Effector memory CD8-positive, alpha-beta T cell (primary cell): ENCODE measurements at regions not wholly inside any gene's neighbourhood (a gene's known extent, or its start where the extent isn't known, plus 50 kb on each side); places are given as distances from the start of the nearest gene placed in this dataset.

Experiments used
- ATAC-seq: fragments of 150-1000 bp; cut with Tn5 transposase; replicated peaks from 2 replicates; pipeline ENCODE4 v1.10.0; 2021; ENCODE audit warnings: mild to moderate bottlenecking, moderate library complexity
- DNase-seq, 3 experiments: peaks; one replicate each; pipeline ENCODE4 v3.0.0; 2021
- H3K27ac Mint-ChIP-seq, 2 donors: one replicate each; pipeline ENCODE4 v1.8.0; 2022; ENCODE audit warnings: mild to moderate bottlenecking in 2 of 2, mixed read lengths in 2 of 2, moderate library complexity in 2 of 2
- H3K27me3 Mint-ChIP-seq, 2 donors: one replicate each; pipeline ENCODE4 v1.8.0; 2022; ENCODE audit warnings: mixed read lengths in 2 of 2
- H3K36me3 Mint-ChIP-seq: one replicate; pipeline ENCODE4 v1.8.0; 2022; ENCODE audit warnings: mild to moderate bottlenecking, moderate library complexity, mixed read lengths; ENCODE audit not compliant: insufficient read depth
- H3K4me1 Mint-ChIP-seq, 2 donors: one replicate each; pipeline ENCODE4 v1.8.0; 2022; ENCODE audit warnings: low read depth in 2 of 2, mixed read lengths in 2 of 2
- H3K4me3 Mint-ChIP-seq, 2 donors: one replicate each; pipeline ENCODE4 v1.8.0; 2022; ENCODE audit warnings: mild to moderate bottlenecking in 2 of 2, mixed read lengths in 2 of 2, moderate library complexity in 2 of 2
- H3K9me3 Mint-ChIP-seq, 2 donors: one replicate each; pipeline ENCODE4 v1.8.0; 2022; ENCODE audit warnings: mixed read lengths in 2 of 2

DNA sequence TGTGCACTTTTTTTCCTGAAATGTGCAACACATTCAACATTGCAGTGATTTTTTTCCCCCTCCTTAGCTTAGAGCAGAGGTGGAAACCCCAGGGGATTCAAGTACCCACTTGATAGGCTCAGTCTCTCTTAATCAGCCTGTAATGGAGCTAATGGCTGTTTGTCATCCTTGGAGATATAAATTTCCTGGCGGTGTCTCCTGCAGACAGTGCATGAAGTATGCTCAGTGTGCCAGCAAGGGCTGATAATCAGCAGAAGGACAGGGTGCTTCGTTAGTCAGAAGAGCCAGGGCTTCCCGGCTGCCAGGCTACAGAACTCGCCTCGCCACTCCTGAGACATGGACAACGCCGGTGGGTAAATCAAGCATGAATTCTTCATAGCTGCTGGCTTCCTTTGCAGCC, 69.8 kb upstream of the PHACTR2 start:
- Mint-ChIP-seq H3K36me3 (no peaks in the 10 kb centered on the region), H3K4me3 (no peak overlapping the region), H3K4me1 (peaks cover 22 to 23% of the 10 kb centered on the region in 2 donors), H3K9me3 (no peaks in the 10 kb centered on the region), H3K27me3 (no peaks in the 10 kb centered on the region), H3K27ac (peak overlapping the region in 1 of 2 donors; percentile 12)
- DNase-seq (no peak), ATAC-seq (no peak)

DNA sequence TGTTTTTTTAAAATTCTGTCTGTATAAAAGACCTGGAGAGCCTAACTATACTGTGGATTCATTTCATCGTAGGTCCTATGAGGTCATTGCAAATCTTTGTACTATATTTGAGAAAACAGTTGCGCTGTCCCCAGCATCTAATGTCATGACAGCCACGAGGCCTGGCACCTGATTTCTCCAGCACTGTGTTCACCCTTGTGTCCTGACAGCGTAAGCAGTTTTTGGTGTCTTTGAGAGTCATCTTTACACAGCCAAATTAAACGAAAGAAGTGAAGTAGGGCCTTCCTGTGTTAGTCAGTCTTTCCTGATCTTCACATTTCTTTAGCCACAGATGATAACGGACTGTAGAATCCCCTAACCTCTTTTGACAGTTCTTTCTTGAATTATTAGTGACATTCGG, 70.6 kb upstream of the PHACTR2 start:
- peaks cover 23 to 25% of the 10 kb centered on the region in 2 donors for H3K4me1 Mint-ChIP-seq
- no peak for DNase-seq
- no peaks in the 10 kb centered on the region for H3K36me3 Mint-ChIP-seq

DNA sequence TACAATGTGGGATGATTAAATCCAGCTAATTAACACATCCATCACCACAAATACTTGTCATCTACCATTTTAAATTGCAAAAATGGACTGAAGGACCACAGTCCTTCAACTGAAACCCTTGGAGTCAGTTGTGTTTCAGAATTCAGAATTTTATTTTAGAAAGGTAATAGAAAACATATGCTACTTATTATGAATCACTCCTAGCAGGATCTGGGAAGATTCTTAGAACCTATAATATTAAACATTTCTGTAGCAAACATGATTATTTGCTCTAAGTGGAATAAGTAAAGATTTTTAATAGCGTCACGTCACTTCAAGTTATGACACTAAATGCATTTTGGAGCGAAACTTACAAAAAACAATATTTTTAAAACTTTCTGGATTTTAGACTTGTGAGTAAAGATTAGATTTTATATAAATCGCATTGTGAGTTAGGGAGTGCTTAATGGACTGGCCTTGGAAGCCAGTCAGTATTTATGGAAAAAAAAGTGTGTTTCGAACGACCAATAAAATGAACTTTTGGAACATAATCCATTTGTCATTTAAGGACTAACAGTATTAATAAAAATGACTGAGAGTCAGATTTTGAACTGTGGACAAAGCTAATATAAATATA, 71.8 kb upstream of the PHACTR2 start:
- H3K4me1 Mint-ChIP-seq: peaks cover 21 to 22% of the 10 kb centered on the region in 2 donors
- H3K4me3 Mint-ChIP-seq: no peak overlapping the region
- H3K27ac Mint-ChIP-seq: no peak overlapping the region
- H3K36me3 Mint-ChIP-seq: no peaks in the 10 kb centered on the region
- no peaks in the 10 kb centered on the region for H3K9me3 Mint-ChIP-seq
- no peak for ATAC-seq
- no peaks in the 10 kb centered on the region for H3K27me3 Mint-ChIP-seq
- DNase-seq: no peak

More for the DNA sequence above, 70.6 kb upstream of the PHACTR2 start:
- peak overlapping the region in 1 of 2 donors; percentile 12 for H3K27ac Mint-ChIP-seq
- no peak overlapping the region for H3K4me3 Mint-ChIP-seq
- no peaks in the 10 kb centered on the region for H3K27me3 Mint-ChIP-seq
- ATAC-seq: peak; percentile 64
- H3K9me3 Mint-ChIP-seq: no peaks in the 10 kb centered on the region

DNA sequence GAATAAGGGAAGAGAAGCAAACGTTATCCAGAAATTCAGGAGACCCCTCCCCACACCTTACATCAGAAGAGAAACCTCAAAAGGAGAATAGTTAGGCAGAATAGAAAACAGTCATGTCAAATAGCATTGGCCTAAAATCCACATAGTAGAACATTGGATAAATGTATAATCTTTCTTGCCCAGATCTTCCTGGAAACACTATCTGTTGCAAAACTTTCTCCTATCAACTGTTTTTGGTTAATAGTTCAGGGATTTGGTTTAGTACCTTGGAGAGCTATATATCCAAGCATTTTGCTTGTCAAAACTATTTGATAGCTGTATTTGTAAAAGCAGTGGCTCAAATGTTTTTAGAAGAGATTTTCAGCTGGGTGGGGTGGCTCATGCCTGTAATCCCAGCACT, 74.3 kb upstream of the PHACTR2 start:
- Mint-ChIP-seq H3K27ac (no peak overlapping the region), H3K36me3 (no peaks in the 10 kb centered on the region), H3K9me3 (no peaks in the 10 kb centered on the region), H3K4me1 (peaks cover 22 to 26% of the 10 kb centered on the region in 2 donors), H3K4me3 (no peak overlapping the region), H3K27me3 (no peaks in the 10 kb centered on the region)
- DNase-seq: no peak
- ATAC-seq: no peak

DNA sequence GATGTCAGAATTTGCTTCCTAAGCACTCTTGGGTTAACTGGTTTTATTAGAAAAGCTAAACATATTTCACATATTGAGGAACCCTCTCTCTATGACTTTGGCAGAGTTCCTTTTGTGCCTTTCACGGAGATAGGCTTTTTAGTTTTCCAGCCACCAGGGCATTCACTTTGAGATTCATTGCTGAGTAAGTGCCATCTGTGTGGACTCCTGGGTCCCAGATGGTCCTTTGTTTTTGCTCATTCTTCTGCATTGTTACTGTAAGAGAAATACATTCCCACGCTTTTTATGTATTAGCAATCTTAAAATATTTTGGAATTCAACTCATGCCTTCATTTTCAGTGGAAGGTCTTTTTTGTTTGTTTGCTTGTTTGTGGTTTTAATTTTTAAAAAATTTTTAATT, 76.3 kb upstream of the PHACTR2 start:
- no peak for DNase-seq
- Mint-ChIP-seq H3K36me3 (no peaks in the 10 kb centered on the region), H3K27me3 (no peaks in the 10 kb centered on the region), H3K9me3 (no peaks in the 10 kb centered on the region), H3K4me1 (peaks cover 30 to 42% of the 10 kb centered on the region in 2 donors), H3K4me3 (no peak overlapping the region), H3K27ac (no peak overlapping the region)
- no peak for ATAC-seq

DNA sequence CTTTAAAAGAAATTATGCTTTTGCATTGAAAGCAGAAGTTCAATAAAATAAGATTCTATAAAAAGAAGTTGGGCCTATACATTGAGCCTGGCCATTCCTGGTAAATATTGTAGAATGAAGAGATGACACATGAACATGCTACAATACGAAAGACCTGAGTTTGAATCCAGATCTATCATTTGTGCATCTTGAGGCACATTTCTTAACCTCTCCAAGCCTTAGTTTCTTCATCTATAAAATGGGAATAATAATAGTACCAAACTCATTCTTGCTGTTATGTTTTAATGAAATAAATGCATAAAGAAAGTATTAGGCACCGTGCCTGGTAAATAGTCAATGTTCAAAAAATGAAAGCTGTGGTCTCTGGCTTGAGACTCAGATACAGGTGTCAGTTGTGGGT, 76.9 kb upstream of the PHACTR2 start:
- Mint-ChIP-seq H3K4me3 (no peak overlapping the region), H3K9me3 (no peaks in the 10 kb centered on the region), H3K4me1 (peaks cover 32 to 44% of the 10 kb centered on the region in 2 donors), H3K36me3 (no peaks in the 10 kb centered on the region), H3K27me3 (no peaks in the 10 kb centered on the region), H3K27ac (peak overlapping the region in 1 of 2 donors; percentile 16)
- DNase-seq: no peak
- no peak for ATAC-seq

DNA sequence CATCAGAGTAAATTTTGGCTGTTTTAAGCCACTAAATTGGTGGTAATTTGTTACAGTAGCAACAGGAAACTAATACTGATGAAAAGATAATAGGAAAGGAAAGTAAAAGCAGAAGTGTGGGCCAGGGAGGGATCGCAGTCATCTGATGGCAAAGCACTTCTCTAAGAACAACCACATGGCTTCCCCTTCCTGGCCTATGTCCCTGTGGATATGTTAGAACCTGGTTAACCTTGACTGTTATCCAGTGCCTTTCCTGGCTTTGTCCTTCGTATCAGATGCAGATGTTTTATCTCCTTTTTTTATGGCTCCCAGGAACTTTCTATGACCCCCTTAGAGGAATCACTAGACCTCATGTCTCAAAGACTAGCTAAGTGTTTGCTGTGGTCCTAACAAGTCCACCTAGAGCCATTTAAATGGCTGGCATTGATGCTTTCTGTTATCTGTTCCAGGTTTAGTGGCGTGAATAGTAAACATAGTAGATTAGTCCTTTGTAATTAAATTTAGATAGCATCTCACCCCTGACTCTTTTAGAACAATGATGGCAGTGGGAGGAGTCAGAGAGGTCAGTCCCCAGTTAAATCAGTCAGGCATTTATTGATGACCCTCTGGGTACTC, 79.2 kb upstream of the PHACTR2 start:
- no peaks in the 10 kb centered on the region for H3K9me3 Mint-ChIP-seq
- peaks cover 6% of the 10 kb centered on the region for H3K36me3 Mint-ChIP-seq
- H3K27me3 Mint-ChIP-seq: no peaks in the 10 kb centered on the region
- peak; percentile 69 for ATAC-seq
- DNase-seq: peak in 1 of 3 experiments; percentile 14
- peak overlapping the region; percentile 56 to 78 for H3K27ac Mint-ChIP-seq
- H3K4me1 Mint-ChIP-seq: peaks cover 38 to 43% of the 10 kb centered on the region in 2 donors
- H3K4me3 Mint-ChIP-seq: peak overlapping the region; percentile 11 to 56

DNA sequence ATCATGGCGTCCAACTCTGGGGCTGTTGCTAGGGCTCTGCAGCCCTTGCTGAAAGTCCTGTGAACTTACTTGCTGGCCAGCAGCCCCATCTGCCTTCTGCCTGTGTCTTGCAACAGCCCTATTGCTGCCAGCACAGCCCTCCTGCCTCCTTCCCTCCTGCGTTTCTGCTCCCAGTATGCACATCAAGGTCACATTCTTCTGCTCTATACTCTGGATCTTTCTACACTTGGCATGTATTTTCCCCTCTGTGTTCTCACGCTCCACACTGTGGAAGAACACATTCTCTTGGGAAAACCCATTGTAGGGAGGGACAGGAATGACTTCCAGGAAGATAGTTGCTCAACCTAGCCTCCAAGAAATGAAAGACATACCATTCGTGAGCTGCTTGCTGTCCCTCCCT, 80.9 kb upstream of the PHACTR2 start:
- Mint-ChIP-seq H3K4me1 (peaks cover 38 to 48% of the 10 kb centered on the region in 2 donors), H3K4me3 (no peak overlapping the region), H3K27ac (peak overlapping the region in 1 of 2 donors; percentile 56), H3K36me3 (peaks cover 6% of the 10 kb centered on the region), H3K9me3 (peaks cover 0 to under 1% of the 10 kb centered on the region in 2 donors), H3K27me3 (no peaks in the 10 kb centered on the region)
- ATAC-seq: no peak
- no peak for DNase-seq

DNA sequence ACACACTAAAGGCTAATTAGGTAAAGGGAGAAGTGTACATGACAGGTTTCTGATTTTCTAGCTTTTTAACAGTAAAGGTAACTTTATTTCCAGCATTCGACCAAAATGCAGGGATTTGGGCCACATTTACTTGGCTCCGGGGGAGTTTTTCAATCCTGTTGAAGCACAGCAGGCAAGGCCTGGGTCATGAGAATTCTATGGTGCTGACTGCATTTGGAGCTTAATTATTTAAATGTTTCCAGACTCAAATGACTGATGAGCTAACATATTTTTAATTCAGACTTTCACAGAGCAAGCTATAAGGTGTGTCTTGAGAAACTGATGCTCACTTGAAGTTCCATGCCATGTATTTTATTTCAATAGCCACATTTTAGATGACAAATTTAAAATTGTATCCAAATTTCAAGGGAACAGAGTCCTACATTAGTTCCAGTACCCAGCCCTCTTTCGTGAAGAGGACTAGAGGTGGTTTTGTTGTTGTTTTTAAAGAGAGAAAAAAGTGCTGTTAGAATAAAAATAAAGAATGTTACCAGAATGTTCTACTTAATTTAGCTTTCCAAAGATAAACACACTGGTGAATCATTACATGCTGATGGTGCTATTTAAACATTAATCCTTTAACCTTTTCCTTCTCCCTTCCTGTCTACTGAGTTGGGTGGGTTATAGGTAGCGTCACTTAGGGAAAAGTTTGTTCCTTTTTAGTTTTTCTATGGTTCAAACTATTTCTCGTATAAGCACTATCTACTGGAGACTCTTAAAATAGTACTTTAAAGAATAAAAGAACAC, 82.3 kb upstream of the PHACTR2 start:
- peaks cover 6% of the 10 kb centered on the region for H3K36me3 Mint-ChIP-seq
- DNase-seq (no peak), ATAC-seq (no peak)
- no peaks in the 10 kb centered on the region for H3K27me3 Mint-ChIP-seq
- H3K4me3 Mint-ChIP-seq: no peak overlapping the region
- H3K27ac Mint-ChIP-seq: peak overlapping the region; percentile 69 to 84
- H3K9me3 Mint-ChIP-seq: peaks cover 0 to 2% of the 10 kb centered on the region in 2 donors
- H3K4me1 Mint-ChIP-seq: peaks cover 41 to 44% of the 10 kb centered on the region in 2 donors

DNA sequence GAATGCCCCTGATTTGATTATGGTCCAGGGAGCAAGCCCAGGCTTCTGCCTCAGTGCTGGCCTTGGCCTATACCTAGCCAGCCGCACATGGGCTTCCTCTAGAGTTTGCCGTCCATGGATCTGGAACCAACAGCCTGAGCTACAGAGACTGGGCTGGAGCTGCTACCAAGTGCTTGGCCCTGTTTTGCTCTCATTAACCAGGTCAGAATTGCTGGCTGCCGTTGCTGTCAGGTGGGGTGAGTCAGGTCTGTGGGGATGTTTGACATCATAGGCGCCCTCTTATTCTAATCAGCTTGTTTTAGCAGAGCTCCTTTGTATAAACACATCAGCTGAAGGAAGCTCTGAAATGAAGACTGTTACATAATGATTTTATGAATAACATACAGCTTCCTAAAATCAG, 83.1 kb upstream of the PHACTR2 start:
- H3K4me1 Mint-ChIP-seq: peaks cover 41 to 45% of the 10 kb centered on the region in 2 donors
- no peak for DNase-seq

DNA sequence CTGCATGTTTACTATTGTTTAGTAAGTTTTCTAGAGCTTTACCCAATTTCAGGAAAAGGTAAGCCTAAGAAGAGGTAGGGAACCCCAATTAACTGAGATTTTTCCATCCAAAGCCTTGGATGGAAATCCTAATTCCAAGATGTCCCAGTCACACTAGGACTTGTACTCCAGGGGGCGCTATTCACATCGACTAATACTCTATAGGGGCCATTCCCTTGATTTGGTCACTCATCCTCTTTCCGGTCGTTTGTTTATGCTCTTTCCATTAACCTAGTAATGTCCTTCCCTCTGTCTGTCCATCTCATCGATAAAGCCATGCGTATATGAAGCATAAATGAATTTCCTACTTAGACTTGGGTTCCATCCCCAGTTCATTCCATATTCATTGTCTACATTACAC, 80.8 kb upstream of the FUCA2 start:
- Mint-ChIP-seq H3K27me3 (no peaks in the 10 kb centered on the region), H3K27ac (peak overlapping the region in 1 of 2 donors; percentile 4), H3K4me3 (no peak overlapping the region), H3K36me3 (peaks cover 12% of the 10 kb centered on the region), H3K9me3 (peaks cover 0 to 2% of the 10 kb centered on the region in 2 donors), H3K4me1 (peaks cover 32 to 41% of the 10 kb centered on the region in 2 donors)
- DNase-seq (no peak), ATAC-seq (no peak)

More for the DNA sequence above, 83.1 kb upstream of the PHACTR2 start:
- Mint-ChIP-seq H3K27me3 (no peaks in the 10 kb centered on the region), H3K4me3 (no peak overlapping the region), H3K27ac (peak overlapping the region; percentile 69 to 84), H3K9me3 (peaks cover 0 to 2% of the 10 kb centered on the region in 2 donors), H3K36me3 (peaks cover 6% of the 10 kb centered on the region)
- peak; percentile 87 for ATAC-seq

DNA sequence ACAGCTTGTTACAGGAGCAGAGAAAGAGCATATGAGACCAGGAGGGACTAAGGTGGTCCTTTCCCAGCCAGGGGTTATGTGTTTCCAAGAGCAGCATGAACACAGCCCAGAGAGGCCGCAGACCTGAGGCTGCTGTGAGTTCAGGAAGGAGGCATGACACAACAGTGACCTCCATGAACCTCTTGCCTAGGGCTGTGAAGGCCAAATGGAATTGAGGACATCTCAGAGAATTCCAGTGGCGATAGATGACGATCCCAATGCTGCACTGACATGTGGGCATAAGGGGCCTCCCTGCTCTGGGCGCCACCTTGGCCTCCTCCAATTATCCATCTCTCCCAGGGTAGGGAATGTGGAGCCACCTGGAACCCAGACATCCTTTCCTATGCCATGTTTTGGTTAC, 79.9 kb upstream of the FUCA2 start:
- Mint-ChIP-seq H3K36me3 (peaks cover 13% of the 10 kb centered on the region), H3K4me1 (peaks cover 30 to 35% of the 10 kb centered on the region in 2 donors)

DNA sequence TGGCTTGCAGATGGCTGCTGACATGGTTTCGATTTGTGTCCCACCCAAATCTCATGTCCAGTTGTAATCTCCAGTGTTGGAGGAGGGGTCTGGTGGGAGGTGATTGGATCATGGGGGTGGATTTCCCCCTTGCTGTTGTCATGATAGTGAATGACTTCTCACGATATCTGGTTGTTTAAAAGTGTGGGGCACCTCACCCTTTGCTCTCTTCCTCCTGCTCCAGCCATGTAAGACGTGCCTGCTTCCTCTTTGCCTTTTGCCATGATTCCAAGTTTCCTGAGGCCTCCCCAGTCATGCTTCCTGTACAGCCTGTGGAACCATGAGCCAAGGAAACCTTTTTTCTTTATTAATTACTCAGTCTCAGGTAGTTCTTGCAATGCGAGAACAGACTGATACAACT, 77.6 kb upstream of the FUCA2 start:
- DNase-seq (no peak), ATAC-seq (no peak)
- Mint-ChIP-seq H3K4me1 (peaks cover 26 to 40% of the 10 kb centered on the region in 2 donors), H3K27me3 (no peaks in the 10 kb centered on the region), H3K36me3 (peaks cover 12% of the 10 kb centered on the region), H3K9me3 (peaks cover 0 to 2% of the 10 kb centered on the region in 2 donors), H3K4me3 (no peak overlapping the region), H3K27ac (peak overlapping the region; percentile 33 to 84)

More for the DNA sequence above, 79.9 kb upstream of the FUCA2 start:
- Mint-ChIP-seq H3K9me3 (peaks cover 0 to 2% of the 10 kb centered on the region in 2 donors), H3K27ac (peak overlapping the region in 1 of 2 donors; percentile 4), H3K27me3 (no peaks in the 10 kb centered on the region), H3K4me3 (no peak overlapping the region)
- ATAC-seq: no peak
- DNase-seq: no peak
